Uterus (tissue), 3 donors: ENCODE measurements at regions not wholly inside any gene's neighbourhood (a gene's known extent, or its start where the extent isn't known, plus 50 kb on each side); places are given as distances from the start of the nearest gene placed in this dataset.

Source experiments
- DNase-seq, 2 donors: peaks; one replicate each; pipeline ENCODE4 v3.0.0-alpha.2; 2019 to 2020
- H3K27ac ChIP-seq, 2 donors: fragments of 200-600 bp; sonication (generic); 1 replicate in 1 of 2; 2 replicates in 1 of 2; pipeline ENCODE4 v1.5.1; 2016 to 2018
- H3K27me3 ChIP-seq, 2 donors: fragments of 200-600 bp; sonication (generic); one replicate each; pipeline ENCODE4 v1.5.1; 2018 to 2019; ENCODE audit warnings: control low read depth in 1 of 2
- H3K36me3 ChIP-seq, 2 donors: fragments of 200-600 bp; sonication (generic); one replicate each; pipeline ENCODE4 v1.5.1; 2019; ENCODE audit warnings: control low read depth in 1 of 2
- H3K4me1 ChIP-seq, 2 donors: fragments of 200-600 bp; sonication (generic); one replicate each; pipeline ENCODE4 v1.5.1; 2018 to 2019; ENCODE audit warnings: control low read depth in 1 of 2
- H3K4me3 ChIP-seq, 2 donors: fragments of 200-600 bp; sonication (generic); 1 replicate in 1 of 2; 2 replicates in 1 of 2; pipeline ENCODE4 v1.5.1; 2018 to 2019; ENCODE audit warnings: mild to moderate bottlenecking in 1 of 2
- H3K9me3 ChIP-seq, 2 donors: fragments of 200-600 bp; sonication (generic); one replicate each; pipeline ENCODE4 v1.5.1; 2019; ENCODE audit warnings: control low read depth in 1 of 2
- CTCF ChIP-seq, 4 experiments: fragments of 200-600 bp in 2 of 4; fragments of 450-650 bp in 2 of 4; sonication (generic) in 2 of 4; IDR thresholded peaks; one replicate each; pipeline ENCODE4 v1.5.1; 2016 to 2019; ENCODE audit warnings: antibody characterized with exemption in 4 of 4, mild to moderate bottlenecking in 2 of 4, moderate library complexity in 1 of 4
- POLR2A ChIP-seq, 2 donors: fragments of 450-650 bp; IDR thresholded peaks; one replicate each; pipeline ENCODE4 v1.6.1; 2016; ENCODE audit warnings: antibody characterized with exemption in 2 of 2, mild to moderate bottlenecking in 1 of 2, moderate library complexity in 1 of 2
- intact Hi-C: fragments of 100-400 bp; cut with DNase I; formaldehyde crosslinking; loops from one replicate; pipeline ENCODE4 v1.15.1; 2023; ENCODE audit warnings: low total_unique reads
- donor health status: DM: yes; HTN: yes; CAD: no.

GRCh38 chr11:101334581-101334980, 205.0 kb upstream of the PGR start:
- H3K27me3 ChIP-seq = no peaks in the 10 kb centered on the region
- TF ChIP-seq CTCF (IDR thresholded peaks at IDR 0.05) (no peak), POLR2A (IDR thresholded peaks at IDR 0.05) (no peak)
- DNase-seq = no peak
- intact Hi-C loops = no loop called here
- H3K9me3 ChIP-seq = no peaks in the 10 kb centered on the region
- H3K4me3 ChIP-seq = no peak overlapping the region
- no peaks in the 10 kb centered on the region for H3K4me1 ChIP-seq
- H3K36me3 ChIP-seq = no peaks in the 10 kb centered on the region
- H3K27ac ChIP-seq = no peak overlapping the region

DNA sequence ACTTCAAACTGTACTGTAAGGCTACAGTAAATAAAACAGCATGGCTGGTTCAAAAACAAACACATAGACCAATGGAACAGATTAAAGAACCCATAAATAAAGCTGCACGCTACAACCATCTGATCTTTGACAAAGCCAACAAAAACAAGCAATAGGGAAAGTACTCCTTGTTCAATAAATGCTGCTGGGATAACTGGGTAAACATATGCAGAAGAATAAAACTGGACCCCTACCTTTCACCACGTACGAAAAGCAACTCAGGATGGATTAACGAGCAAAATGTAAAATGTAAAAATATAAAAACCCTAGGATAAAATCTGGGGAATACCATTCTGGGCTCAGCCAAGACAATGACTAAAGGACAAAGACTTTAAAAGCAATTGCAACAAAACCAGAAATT, 201.8 kb upstream of the PGR start:
- no peak for DNase-seq
- H3K4me1 ChIP-seq = no peaks in the 10 kb centered on the region
- no peak overlapping the region for H3K4me3 ChIP-seq
- no peaks in the 10 kb centered on the region for H3K36me3 ChIP-seq
- H3K27me3 ChIP-seq = no peaks in the 10 kb centered on the region
- TF ChIP-seq CTCF (IDR thresholded peaks at IDR 0.05) = no peak
- TF ChIP-seq POLR2A (IDR thresholded peaks at IDR 0.05) = no peak
- intact Hi-C loops = no loop called here
- H3K9me3 ChIP-seq = no peaks in the 10 kb centered on the region
- no peak overlapping the region for H3K27ac ChIP-seq

DNA sequence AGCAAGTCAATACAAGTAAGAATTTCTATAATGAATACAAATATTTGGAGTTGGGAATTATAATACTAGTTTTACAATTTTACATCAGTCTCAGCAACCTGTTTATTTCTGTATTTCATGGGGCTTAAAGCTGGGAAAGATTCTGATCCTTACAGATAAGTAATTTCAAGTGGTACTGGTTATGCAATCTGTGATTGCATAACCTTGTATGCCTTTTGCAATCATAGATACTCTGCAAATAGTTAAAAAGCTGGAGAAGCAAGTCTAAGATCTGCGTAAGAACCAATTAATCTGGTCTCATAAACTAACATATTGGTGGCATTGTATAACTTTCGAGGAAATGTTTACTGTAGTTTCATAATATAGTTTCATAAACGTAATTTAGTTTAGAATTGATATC, 198.3 kb upstream of the PGR start:
- Histone ChIP-seq H3K36me3 (no peaks in the 10 kb centered on the region), H3K27me3 (no peaks in the 10 kb centered on the region), H3K9me3 (no peaks in the 10 kb centered on the region), H3K27ac (no peak overlapping the region), H3K4me1 (peaks cover 0 to 5% of the 10 kb centered on the region in 2 donors), H3K4me3 (no peak overlapping the region)
- TF ChIP-seq CTCF (IDR thresholded peaks at IDR 0.05) = no peak
- TF ChIP-seq POLR2A (IDR thresholded peaks at IDR 0.05) = no peak
- DNase-seq = no peak
- intact Hi-C loops = no loop called here

DNA sequence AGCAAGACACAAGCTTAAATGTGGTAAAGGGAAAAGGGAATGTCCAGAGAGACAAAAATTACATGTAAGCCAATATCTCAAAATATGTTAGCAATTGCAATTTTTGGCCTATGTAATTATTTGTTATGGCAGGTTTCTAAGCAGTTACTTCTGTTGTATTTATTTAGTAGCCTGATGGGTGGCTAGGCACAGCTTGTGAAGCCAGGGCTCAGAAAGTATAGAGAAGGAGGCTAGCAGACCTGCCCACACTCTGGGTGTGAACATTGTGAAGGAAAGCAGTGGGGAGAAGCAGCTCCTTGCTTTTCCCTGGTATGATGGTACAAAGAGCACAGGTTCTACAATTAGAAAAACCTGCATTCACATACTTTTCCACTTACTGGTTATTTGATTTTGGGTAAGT, 196.5 kb upstream of the PGR start:
- no peak for DNase-seq
- H3K27ac ChIP-seq = peak overlapping the region; percentile 14 to 50
- no peaks in the 10 kb centered on the region for H3K36me3 ChIP-seq
- no peaks in the 10 kb centered on the region for H3K9me3 ChIP-seq
- intact Hi-C loops = no loop called here
- no peaks in the 10 kb centered on the region for H3K27me3 ChIP-seq
- H3K4me1 ChIP-seq = peaks cover 0 to 5% of the 10 kb centered on the region in 2 donors
- no peak for TF ChIP-seq POLR2A (IDR thresholded peaks at IDR 0.05)
- no peak for TF ChIP-seq CTCF (IDR thresholded peaks at IDR 0.05)
- no peak overlapping the region for H3K4me3 ChIP-seq

DNA sequence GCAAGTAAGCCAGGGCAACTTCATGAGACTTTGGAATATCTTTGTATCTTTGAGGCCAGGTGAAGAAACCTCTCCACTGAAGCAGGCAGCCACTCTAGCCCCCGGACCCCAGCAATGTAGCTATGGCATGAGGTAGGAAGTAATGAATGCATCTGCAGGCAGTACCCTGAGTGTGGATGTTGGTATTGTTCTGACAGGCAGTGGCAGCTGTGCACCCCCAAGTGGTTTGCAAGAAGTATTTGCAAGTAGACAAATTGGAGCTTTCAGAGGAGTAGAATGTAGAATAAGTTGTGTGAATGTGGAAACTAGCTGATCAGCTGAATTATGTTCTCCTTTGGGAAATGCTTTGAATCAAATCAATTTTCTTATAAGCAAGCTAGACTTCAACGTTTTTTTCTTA, 194.4 kb upstream of the PGR start:
- intact Hi-C loops = no loop called here
- TF ChIP-seq POLR2A (IDR thresholded peaks at IDR 0.05) (no peak), CTCF (IDR thresholded peaks at IDR 0.05) (peak in 1 of 4 experiments; percentile 13)
- no peaks in the 10 kb centered on the region for H3K36me3 ChIP-seq
- H3K9me3 ChIP-seq = no peaks in the 10 kb centered on the region
- DNase-seq = no peak
- H3K27ac ChIP-seq = no peak overlapping the region
- peaks cover 0 to 5% of the 10 kb centered on the region in 2 donors for H3K4me1 ChIP-seq
- H3K27me3 ChIP-seq = no peaks in the 10 kb centered on the region
- no peak overlapping the region for H3K4me3 ChIP-seq
